Jurkat, Clone E6-1 (cell line): ENCODE measurements at regions not wholly inside any gene's neighbourhood (a gene's known extent, or its start where the extent isn't known, plus 50 kb on each side); places are given as distances from the start of the nearest gene placed in this dataset.
"Not testable (repeated sequence)": the region's sequence is repeated elsewhere in the genome, so short reads cannot be mapped to it uniquely, and the experiment has no call there.

Experiments used
- DNase-seq: peaks from one replicate; pipeline ENCODE4 v3.0.0-alpha.2; 2011; ENCODE audit warnings: low read depth, low spot score
- H3K4me3 ChIP-seq: 2 replicates; pipeline ENCODE4 v1.5.1; 2011; ENCODE audit warnings: mild to moderate bottlenecking, low read length, control low read depth, moderate library complexity

- no peak for DNase-seq
- no peak overlapping the region for H3K4me3 ChIP-seq
Measured at GRCh38 chr2:37797081-37797480, 125.6 kb upstream of the CDC42EP3 start.

GRCh38 chr2:37798315-37799005 is 126.6 kb upstream of the RMDN2 start:
- DNase-seq = no peak
- H3K4me3 ChIP-seq = no peak overlapping the region

- no peak overlapping the region for H3K4me3 ChIP-seq
- DNase-seq = no peak
Measured at GRCh38 chr2:37800176-37800858, 124.8 kb upstream of the RMDN2 start.

GRCh38 chr2:37802211-37802752 is 122.8 kb upstream of the RMDN2 start:
- no peak for DNase-seq
- H3K4me3 ChIP-seq = no peak overlapping the region

- DNase-seq = no peak
- H3K4me3 ChIP-seq = no peak overlapping the region
Measured at GRCh38 chr2:37802899-37803379, 122.1 kb upstream of the RMDN2 start.

GRCh38 chr2:37806004-37806403 is 119.1 kb upstream of the RMDN2 start:
- H3K4me3 ChIP-seq, DNase-seq: not testable (repeated sequence)

GRCh38 chr2:37809525-37809924 is 115.6 kb upstream of the RMDN2 start:
- H3K4me3 ChIP-seq = no peak overlapping the region
- no peak for DNase-seq

GRCh38 chr2:37809931-37810570 is 115.0 kb upstream of the RMDN2 start:
- no peak for DNase-seq

GRCh38 chr2:37812414-37812813 is 112.7 kb upstream of the RMDN2 start:
- H3K4me3 ChIP-seq = no peak overlapping the region
- DNase-seq = no peak

More at GRCh38 chr2:37809931-37810570, 115.0 kb upstream of the RMDN2 start:
- no peak overlapping the region for H3K4me3 ChIP-seq

GRCh38 chr2:37812941-37813730 is 112.0 kb upstream of the RMDN2 start:
- H3K4me3 ChIP-seq = no peak overlapping the region
- DNase-seq = no peak

- H3K4me3 ChIP-seq = no peak overlapping the region
- DNase-seq = no peak
Measured at GRCh38 chr2:37816036-37816435, 109.1 kb upstream of the RMDN2 start.

GRCh38 chr2:37816686-37817085 is 108.4 kb upstream of the RMDN2 start:
- no peak overlapping the region for H3K4me3 ChIP-seq
- DNase-seq = no peak

GRCh38 chr2:37819186-37819585 is 105.9 kb upstream of the RMDN2 start:
- H3K4me3 ChIP-seq = no peak overlapping the region
- DNase-seq = no peak

GRCh38 chr2:37820471-37820986 is 104.6 kb upstream of the RMDN2 start:
- no peak for DNase-seq
- no peak overlapping the region for H3K4me3 ChIP-seq

- DNase-seq = no peak
Measured at GRCh38 chr2:37825586-37825985, 99.5 kb upstream of the RMDN2 start.

GRCh38 chr2:37826611-37827010 is 98.5 kb upstream of the RMDN2 start:
- DNase-seq = no peak

More at GRCh38 chr2:37825586-37825985, 99.5 kb upstream of the RMDN2 start:
- no peak overlapping the region for H3K4me3 ChIP-seq

GRCh38 chr2:37827455-37827854 is 97.6 kb upstream of the RMDN2 start:
- DNase-seq = no peak
- H3K4me3 ChIP-seq = no peak overlapping the region

More at GRCh38 chr2:37826611-37827010, 98.5 kb upstream of the RMDN2 start:
- no peak overlapping the region for H3K4me3 ChIP-seq

- DNase-seq = no peak
- H3K4me3 ChIP-seq = no peak overlapping the region
Measured at GRCh38 chr2:37827911-37828511, 97.1 kb upstream of the RMDN2 start.
